22Rv1 (cell line): ENCODE measurements at regions not wholly inside any gene's neighbourhood (a gene's known extent, or its start where the extent isn't known, plus 50 kb on each side); places are given as distances from the start of the nearest gene placed in this dataset.

Experiments used
- ZFX ChIP-seq: fragments of 450-650 bp; IDR thresholded peaks from 2 replicates; pipeline ENCODE4 v1.6.1; 2017; ENCODE audit warnings: antibody characterized with exemption, borderline replicate concordance
- TF ChIP-seq, protein P1 (sequence below): fragments of 450-650 bp; IDR thresholded peaks from 2 replicates; pipeline ENCODE4 v1.5.1; 2017; ENCODE audit warnings: mild to moderate bottlenecking

DNA sequence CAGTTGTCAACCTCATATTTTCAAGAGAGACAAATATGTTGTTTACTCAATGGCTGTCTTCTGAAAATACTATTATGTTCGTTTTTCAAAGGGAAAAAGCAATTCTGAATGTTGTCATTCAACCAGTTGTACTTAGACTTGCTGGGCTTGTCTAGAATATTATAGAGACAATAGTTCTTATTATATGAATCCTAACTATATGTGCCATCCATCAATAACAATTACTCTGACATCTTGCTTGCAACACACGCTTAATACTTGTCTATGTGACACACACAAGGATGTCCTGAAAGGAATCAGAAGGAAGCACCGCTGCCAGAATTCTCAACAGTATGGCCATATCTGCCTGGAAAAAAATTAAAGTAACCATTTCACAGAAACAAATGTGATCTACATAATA lies 283.3 kb upstream of the NRSN1 start:
- TF ChIP-seq, protein P1, sequence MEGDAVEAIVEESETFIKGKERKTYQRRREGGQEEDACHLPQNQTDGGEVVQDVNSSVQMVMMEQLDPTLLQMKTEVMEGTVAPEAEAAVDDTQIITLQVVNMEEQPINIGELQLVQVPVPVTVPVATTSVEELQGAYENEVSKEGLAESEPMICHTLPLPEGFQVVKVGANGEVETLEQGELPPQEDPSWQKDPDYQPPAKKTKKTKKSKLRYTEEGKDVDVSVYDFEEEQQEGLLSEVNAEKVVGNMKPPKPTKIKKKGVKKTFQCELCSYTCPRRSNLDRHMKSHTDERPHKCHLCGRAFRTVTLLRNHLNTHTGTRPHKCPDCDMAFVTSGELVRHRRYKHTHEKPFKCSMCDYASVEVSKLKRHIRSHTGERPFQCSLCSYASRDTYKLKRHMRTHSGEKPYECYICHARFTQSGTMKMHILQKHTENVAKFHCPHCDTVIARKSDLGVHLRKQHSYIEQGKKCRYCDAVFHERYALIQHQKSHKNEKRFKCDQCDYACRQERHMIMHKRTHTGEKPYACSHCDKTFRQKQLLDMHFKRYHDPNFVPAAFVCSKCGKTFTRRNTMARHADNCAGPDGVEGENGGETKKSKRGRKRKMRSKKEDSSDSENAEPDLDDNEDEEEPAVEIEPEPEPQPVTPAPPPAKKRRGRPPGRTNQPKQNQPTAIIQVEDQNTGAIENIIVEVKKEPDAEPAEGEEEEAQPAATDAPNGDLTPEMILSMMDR: no peak
- no peak for TF ChIP-seq ZFX
